IPS-15b (cell line): ENCODE measurements at regions not wholly inside any gene's neighbourhood (a gene's known extent, or its start where the extent isn't known, plus 50 kb on each side); places are given as distances from the start of the nearest gene placed in this dataset.

Experiments used
- H3K27me3 ChIP-seq: one replicate; pipeline ENCODE4 v1.6.1; 2013; ENCODE audit warnings: low read length; ENCODE audit not compliant: control insufficient read depth, insufficient read depth
- H3K36me3 ChIP-seq: one replicate; pipeline ENCODE4 v1.6.1; 2013; ENCODE audit warnings: low read length; ENCODE audit not compliant: control insufficient read depth, insufficient read depth
- H3K4me1 ChIP-seq: one replicate; pipeline ENCODE4 v1.6.1; 2013; ENCODE audit warnings: mild to moderate bottlenecking, low read length; ENCODE audit not compliant: control insufficient read depth, insufficient read depth
- H3K4me3 ChIP-seq: one replicate; pipeline ENCODE4 v1.5.1; 2013; ENCODE audit warnings: low read depth, low read length
- H3K9ac ChIP-seq: one replicate; pipeline ENCODE4 v1.6.1; 2013; ENCODE audit warnings: low read depth, mild to moderate bottlenecking, low read length
- H3K9me3 ChIP-seq: one replicate; pipeline ENCODE4 v1.6.1; 2013; ENCODE audit warnings: mild to moderate bottlenecking, low read length; ENCODE audit not compliant: control insufficient read depth, insufficient read depth

DNA sequence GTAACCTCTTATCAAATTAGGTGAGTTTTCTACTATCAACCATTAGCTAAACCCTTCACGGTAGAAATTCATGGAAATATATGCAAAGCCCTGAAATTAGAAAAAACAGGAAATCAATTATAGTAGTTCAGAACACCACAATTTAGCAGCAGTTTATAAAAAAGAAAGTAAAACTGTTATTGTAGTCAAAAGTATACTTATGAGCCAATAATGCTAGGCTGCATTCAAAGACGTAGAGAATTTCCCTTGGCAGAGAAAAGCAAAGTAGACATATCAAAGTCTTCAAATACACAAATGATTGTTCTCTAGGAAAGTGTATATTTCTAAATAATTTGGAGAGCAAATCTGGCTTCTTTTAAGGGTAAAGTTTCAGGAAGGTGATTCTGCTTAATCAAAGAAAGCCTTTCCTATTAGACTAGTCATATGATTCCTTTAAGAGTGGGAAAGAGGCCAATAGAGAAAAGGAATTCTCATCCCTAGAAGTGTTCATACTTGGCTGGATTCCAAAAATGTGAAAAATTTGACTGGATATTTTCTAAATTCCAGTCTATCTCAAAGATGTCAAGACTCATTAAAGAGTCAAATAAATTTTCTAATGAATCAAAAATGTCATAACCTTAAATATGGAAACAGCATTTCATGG lies 185.5 kb downstream of the SMC2 start:
- Histone ChIP-seq H3K9ac (no peak overlapping the region), H3K27me3 (no peaks in the 10 kb centered on the region)

DNA sequence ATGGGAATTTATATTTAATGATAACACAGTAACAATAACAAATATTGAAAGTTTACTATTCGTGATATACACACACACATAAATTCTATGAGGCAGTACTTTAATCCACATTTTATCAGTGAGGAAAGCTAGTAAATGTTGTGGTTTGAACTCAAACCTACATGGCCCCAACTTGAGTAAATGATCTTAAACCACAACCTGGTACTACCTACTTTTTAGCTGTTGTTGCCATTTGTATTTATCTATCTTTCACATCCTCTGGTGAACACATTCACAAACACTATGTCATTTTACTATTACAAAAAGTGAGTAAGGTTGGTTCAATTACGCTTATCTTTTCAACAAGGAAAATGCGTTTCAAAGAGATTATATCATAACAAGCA lies 186.1 kb downstream of the SMC2 start:
- no peaks in the 10 kb centered on the region for H3K4me1 ChIP-seq

More for the DNA sequence above, 185.5 kb downstream of the SMC2 start:
- H3K36me3 ChIP-seq = no peaks in the 10 kb centered on the region
- no peak overlapping the region for H3K4me3 ChIP-seq
- H3K4me1 ChIP-seq = no peaks in the 10 kb centered on the region
- H3K9me3 ChIP-seq = no peaks in the 10 kb centered on the region

GRCh38 chr9:104280711-104281110 lies 186.6 kb downstream of the SMC2 start:
- Histone ChIP-seq H3K4me1 (no peaks in the 10 kb centered on the region), H3K9ac (no peak overlapping the region), H3K9me3 (no peaks in the 10 kb centered on the region), H3K36me3 (no peaks in the 10 kb centered on the region), H3K27me3 (no peaks in the 10 kb centered on the region), H3K4me3 (no peak overlapping the region)

More for the DNA sequence above, 186.1 kb downstream of the SMC2 start:
- Histone ChIP-seq H3K9ac (no peak overlapping the region), H3K36me3 (no peaks in the 10 kb centered on the region), H3K9me3 (no peaks in the 10 kb centered on the region), H3K27me3 (no peaks in the 10 kb centered on the region), H3K4me3 (no peak overlapping the region)

DNA sequence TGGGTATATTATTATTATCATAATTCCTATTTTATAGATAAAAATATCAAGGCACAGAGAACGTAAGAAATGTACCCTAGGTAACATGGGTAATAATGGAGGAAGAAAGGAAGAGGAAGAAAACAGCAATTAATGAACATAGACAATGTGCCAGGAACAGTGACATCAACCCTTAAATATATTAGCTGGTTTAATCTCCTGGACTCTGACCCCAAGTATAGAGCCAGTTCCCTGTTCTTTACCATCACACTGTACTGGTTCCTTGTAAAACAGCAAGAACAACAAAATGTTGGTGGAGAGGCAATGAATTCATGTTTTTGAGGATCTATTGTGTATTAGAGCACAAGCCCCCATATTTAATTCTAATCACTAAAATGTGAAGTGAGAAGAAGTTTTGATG lies 192.1 kb downstream of the SMC2 start:
- Histone ChIP-seq H3K9me3 (no peaks in the 10 kb centered on the region), H3K4me3 (no peak overlapping the region), H3K27me3 (no peaks in the 10 kb centered on the region), H3K4me1 (no peaks in the 10 kb centered on the region), H3K36me3 (no peaks in the 10 kb centered on the region), H3K9ac (no peak overlapping the region)

DNA sequence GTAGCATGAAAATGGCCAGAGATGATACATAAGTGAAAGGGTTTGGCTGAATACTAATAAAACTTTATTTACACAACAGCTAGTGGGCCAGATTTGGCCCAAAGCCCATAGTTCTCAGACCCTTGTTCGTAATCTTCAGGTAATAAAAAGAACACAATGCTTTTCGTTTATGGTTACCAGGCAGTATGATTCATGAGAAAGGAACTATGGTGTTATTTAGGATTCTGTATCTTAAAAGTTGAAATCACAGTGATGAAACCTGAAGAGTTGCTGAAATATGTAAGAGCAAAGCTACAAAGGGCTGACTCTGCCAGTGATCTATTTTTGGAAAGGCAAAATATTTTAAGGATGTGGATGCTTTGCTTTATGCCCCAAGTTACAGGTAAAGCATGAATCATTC lies 192.7 kb downstream of the SMC2 start:
- no peaks in the 10 kb centered on the region for H3K4me1 ChIP-seq
- H3K27me3 ChIP-seq = no peaks in the 10 kb centered on the region
- H3K36me3 ChIP-seq = no peaks in the 10 kb centered on the region
- no peak overlapping the region for H3K9ac ChIP-seq
- no peak overlapping the region for H3K4me3 ChIP-seq
- H3K9me3 ChIP-seq = no peaks in the 10 kb centered on the region

- H3K9ac ChIP-seq = no peak overlapping the region
These were observed 193.3 kb downstream of the SMC2 start for GRCh38 chr9:104287253-104287878.

GRCh38 chr9:104293877-104294276 lies 199.8 kb downstream of the SMC2 start:
- Histone ChIP-seq H3K27me3 (no peaks in the 10 kb centered on the region), H3K9ac (no peak overlapping the region), H3K9me3 (no peaks in the 10 kb centered on the region), H3K4me1 (no peaks in the 10 kb centered on the region), H3K4me3 (no peak overlapping the region), H3K36me3 (no peaks in the 10 kb centered on the region)

More at GRCh38 chr9:104287253-104287878, 193.3 kb downstream of the SMC2 start:
- H3K9me3 ChIP-seq = no peaks in the 10 kb centered on the region
- no peaks in the 10 kb centered on the region for H3K36me3 ChIP-seq
- no peaks in the 10 kb centered on the region for H3K4me1 ChIP-seq
- H3K4me3 ChIP-seq = no peak overlapping the region
- H3K27me3 ChIP-seq = no peaks in the 10 kb centered on the region

- H3K27me3 ChIP-seq = no peaks in the 10 kb centered on the region
- H3K4me1 ChIP-seq = no peaks in the 10 kb centered on the region
- no peak overlapping the region for H3K9ac ChIP-seq
- H3K9me3 ChIP-seq = no peaks in the 10 kb centered on the region
- H3K36me3 ChIP-seq = no peaks in the 10 kb centered on the region
- no peak overlapping the region for H3K4me3 ChIP-seq
These were observed 203.9 kb upstream of the OR13F1 start for GRCh38 chr9:104300124-104300523.

DNA sequence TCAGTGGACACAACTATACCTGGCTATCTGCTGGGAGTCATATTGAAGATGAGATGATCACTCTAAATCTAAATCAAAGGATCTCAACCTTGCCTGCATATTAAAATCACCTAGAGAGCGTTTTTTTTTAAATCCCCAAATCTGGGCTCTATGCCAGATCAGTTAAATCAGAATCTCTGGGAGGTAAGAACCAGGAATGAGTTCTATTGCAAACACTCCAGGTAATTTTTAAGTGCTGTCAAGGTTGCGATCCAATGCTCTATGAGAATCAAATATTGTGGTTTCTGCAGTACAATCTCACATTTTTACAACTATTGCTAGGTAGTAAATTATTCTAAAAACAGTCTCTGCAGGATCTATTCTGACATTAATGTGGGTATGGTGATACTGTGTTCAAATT lies 202.3 kb upstream of the OR13F1 start:
- Histone ChIP-seq H3K27me3 (no peaks in the 10 kb centered on the region), H3K9ac (no peak overlapping the region), H3K36me3 (no peaks in the 10 kb centered on the region), H3K4me1 (no peaks in the 10 kb centered on the region), H3K9me3 (no peaks in the 10 kb centered on the region), H3K4me3 (no peak overlapping the region)

- no peaks in the 10 kb centered on the region for H3K36me3 ChIP-seq
- H3K9me3 ChIP-seq = no peaks in the 10 kb centered on the region
- H3K4me1 ChIP-seq = no peaks in the 10 kb centered on the region
- H3K9ac ChIP-seq = no peak overlapping the region
- no peak overlapping the region for H3K4me3 ChIP-seq
- H3K27me3 ChIP-seq = no peaks in the 10 kb centered on the region
These were observed 201.3 kb upstream of the OR13F1 start for GRCh38 chr9:104302775-104303174.

DNA sequence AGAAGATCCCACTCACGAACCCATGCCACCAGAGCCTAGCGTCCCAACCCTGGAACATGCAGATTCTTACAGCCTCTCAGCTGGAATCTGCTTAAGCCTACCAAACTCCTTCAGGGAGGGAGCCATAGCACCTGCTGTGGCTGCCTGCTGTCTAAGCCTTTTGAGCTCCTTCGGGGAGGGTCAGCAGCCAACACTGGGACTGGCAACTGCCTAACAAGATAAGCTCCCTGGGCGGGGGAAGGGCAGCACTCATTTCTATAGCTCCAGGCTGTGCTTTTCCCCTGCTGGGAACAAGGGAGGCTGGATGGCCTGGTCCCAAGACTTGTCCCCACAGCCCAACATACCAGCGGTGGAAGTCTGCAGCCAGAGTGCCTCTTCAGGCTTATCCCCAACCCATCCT lies 199.1 kb upstream of the OR13F1 start:
- H3K27me3 ChIP-seq = no peaks in the 10 kb centered on the region
- H3K4me3 ChIP-seq = no peak overlapping the region
- no peaks in the 10 kb centered on the region for H3K4me1 ChIP-seq
- H3K9me3 ChIP-seq = no peaks in the 10 kb centered on the region
- no peaks in the 10 kb centered on the region for H3K36me3 ChIP-seq
- H3K9ac ChIP-seq = no peak overlapping the region

GRCh38 chr9:104313396-104314110 lies 190.5 kb upstream of the OR13F1 start:
- H3K27me3 ChIP-seq = no peaks in the 10 kb centered on the region
- H3K9ac ChIP-seq = no peak overlapping the region
- H3K4me1 ChIP-seq = no peaks in the 10 kb centered on the region
- H3K9me3 ChIP-seq = no peaks in the 10 kb centered on the region
- H3K4me3 ChIP-seq = no peak overlapping the region
- H3K36me3 ChIP-seq = no peaks in the 10 kb centered on the region
